ENCODE measurements at regions not wholly inside any gene's neighbourhood (a gene's known extent, or its start where the extent isn't known, plus 50 kb on each side); places are given as distances from the start of the nearest gene placed in this dataset.
"Not testable (repeated sequence)": the region's sequence is repeated elsewhere in the genome, so short reads cannot be mapped to it uniquely, and the experiment has no call there.

DNA sequence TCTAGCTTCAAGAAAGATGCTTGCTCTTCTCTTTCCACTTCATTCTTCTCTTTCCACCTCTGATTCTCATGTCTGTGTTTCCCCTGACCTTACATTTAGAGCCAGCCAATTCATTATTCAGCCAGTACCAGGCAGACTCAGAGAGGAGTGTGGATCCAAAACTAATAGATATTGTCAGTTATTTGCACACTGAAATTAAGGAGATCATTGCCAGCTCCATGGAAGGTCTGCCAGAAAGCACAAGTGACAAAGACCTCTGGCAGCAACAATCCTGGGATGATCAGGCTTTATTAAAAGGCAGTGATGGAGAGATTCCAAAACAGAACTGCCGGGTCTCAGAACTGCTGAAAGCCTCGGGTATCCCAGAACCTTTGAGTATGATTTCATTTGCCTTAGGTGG, 749.4 kb downstream of the XPNPEP1 start:
- no peak for DNase-seq

DNA sequence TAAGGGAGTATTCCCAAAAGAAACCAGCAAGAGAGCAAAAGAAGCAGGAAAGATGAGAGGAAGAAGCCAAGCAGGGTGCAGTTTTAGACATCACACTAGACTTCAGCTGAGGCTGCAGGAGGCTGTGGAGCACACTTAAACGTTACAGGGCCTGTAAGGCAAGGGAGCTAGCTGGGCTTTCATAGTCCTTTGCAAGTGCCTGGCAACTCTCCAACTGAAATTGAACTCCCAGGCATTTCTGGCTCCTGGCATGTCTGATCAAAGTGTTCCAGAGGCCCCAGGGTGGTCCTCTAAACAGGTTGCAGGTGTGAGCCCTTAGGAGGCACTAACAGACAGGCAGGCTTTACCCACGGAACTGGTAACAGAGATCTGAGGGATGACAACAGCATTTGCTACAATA, 750.2 kb downstream of the XPNPEP1 start:
- no peak for DNase-seq

DNA sequence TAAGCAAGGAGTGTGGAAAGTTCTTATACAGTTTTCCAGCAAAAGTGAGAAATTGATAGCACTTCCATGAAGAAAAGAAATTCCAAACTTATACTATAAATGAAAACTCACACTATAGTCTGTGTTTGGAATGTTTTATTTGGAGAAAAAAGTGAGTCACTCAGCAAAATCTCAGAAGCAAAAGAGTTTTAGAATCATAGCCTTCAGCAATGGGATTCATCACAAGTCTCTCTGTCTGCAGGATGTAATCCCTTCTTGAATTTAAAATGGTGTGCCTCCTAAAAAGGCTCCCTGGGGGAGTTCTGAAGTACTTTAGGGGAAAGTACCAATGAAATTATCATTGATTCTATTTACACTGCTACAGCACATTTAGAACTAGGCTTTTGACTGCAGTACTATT, 756.4 kb downstream of the XPNPEP1 start:
- no peak for DNase-seq

DNA sequence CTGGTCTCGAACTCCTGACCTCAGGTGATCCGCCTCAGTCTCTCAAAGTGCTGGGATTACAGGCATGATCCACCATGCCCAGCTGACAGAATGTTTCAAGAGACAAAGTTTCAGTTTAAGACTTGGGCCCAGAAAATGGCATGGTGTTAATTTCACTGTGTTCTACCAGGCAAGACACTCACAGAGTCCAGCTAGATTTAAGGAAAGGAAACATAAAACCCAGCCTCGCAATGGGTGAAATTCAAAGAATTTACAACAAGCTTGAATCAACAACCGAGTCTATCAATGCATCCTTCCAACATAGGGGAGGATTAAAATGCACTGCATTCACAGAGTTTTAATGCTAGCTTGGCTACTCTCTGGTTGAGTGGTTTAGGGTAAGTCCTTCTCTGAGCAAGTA, 764.0 kb downstream of the XPNPEP1 start:
- no peak for DNase-seq

DNA sequence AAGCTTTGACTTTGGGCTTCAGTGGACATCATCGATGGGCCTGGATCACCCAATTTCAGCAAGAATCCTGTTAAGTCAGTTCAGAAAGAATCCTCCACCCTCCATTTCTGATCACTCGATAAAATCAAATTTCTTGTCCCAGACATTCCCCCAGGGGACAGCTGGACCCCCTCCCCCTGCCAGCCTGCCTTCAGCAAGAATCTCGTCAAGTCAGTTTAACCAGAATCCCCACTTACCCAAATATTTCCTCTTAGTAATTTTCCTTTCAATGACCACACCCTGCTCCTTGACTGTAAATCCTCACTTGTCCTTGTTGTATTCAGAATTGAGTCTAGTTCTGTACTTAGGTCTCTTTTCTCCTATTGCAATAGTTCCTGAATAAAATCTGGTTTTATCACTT, 766.9 kb downstream of the XPNPEP1 start:
- DNase-seq, result no peak

DNA sequence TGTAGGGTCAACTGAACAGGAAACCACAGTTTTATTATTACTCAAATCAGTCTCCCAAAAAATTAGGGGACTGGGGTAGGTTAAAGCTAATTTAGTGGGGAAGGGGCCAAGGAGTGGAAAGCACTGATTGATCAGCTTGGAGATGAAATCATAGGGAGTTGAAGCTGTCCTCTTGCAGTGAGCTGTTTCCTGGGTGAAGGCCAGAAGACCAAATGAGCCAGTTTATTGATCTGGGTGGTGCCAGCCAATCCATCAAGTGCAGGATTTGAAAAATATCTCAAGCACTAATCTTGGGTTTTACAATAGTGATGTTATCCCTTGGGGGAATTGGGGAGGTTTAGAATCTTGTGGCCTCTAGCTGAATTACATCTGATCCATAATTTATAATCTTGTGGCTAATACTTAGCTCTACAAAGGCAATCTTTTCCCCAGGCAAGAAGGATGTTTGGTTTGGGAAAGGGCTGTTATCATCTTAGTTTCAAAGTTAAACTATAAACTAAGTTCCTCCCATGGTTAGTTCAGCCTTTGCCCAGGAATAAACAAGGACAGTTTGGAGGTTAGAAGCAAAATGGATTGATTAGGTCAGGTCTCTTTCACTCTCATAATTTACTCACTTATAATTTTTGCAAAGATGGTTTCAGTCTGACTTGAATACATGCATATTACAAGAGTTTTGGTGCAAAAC, 773.5 kb downstream of the XPNPEP1 start:
- DNase-seq, result no peak

DNA sequence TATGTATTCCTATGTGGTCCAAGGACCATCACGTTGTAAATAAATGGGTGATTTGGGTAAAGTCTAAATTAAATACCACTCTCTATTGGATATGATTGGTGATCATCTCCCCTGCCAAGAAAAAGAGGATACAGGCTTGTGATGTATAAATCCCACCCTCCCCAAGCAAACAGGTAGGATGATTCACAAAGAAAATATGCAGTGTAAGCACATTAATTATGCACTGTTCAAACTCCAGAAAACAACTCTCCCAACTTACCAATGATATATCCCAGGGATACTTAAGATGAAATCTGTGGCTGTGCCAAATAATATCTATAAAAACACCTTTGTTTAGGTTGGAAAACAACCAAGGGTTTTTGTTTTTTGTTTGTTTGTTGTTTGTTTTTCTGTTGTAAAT, 795.9 kb downstream of the XPNPEP1 start:
- no peak for DNase-seq

DNA sequence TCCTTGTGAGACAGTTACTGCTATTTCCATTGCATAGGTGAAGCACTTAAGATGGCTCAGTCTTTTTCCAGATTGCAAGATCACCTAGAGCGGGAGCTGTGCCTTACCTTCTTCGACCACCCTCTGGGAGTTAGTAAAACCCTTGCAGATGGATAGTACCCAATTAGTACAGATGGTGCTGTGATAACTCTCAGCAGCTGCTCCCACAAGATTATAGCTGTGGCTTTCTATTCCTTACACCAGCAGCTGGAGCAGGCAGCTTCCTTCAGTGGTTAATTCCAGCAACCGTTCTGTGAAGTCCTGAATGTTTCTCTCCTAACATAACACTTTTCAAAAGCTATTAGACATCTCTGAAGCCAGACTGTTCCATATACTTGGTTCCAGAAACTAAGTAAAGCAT, 796.8 kb downstream of the XPNPEP1 start:
- no peak for DNase-seq

DNA sequence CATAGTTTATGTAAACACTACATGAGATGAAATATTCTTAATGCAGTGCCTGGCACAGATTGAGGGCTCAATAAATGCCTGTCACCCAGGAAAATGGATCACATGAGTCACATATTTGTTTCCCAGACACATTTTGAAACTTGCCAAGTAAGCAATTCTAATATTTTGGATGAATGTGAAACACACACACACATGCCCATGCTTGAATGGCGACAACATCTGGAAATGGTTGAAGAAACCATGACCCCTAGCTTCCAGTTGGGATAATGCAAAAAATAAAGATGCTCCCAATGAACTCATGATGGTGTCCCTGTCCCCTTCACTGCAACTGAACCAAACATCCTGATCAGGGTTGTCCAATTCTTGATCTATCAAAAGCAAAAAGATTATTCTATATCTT, 797.3 kb downstream of the XPNPEP1 start:
- no peak for DNase-seq

DNA sequence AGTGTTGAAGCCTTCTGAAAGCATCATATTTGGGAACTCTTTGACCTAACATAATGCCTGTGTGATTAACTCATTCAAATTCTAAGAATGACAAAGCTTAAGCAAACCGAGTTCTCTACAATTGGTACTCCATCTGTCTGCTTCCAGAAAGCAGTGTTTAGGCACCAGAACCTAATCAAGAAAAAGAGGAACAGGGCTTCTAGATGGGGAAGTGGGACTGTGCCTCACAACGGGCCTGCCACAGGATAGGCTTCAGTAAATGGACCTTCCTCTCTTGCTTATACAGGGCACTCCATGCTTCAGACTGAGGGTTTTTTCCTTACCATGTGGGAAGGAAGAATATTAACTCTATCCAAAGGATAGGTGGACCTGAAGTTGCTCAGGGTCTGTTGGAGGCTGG, 808.1 kb downstream of the XPNPEP1 start:
- DNase-seq, result no peak

DNA sequence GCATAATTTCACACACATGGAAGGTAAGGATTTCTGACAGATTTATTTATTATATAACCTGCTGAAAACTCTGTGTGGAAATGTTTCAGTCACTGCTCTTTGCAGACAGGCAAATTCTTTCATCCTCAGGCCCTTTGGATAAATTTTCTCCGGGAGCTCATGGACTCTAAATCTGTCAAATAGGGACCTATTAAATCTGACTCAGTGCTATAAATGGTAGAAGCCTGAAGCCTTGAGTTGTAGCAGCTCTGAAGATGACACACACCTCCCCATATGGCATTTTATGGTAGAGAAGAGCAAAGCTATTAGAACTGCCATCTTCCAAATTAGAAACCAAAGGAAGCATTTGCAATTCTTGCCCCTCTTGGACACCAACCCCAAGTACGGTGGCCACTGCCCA, 808.7 kb downstream of the XPNPEP1 start:
- DNase-seq, result no peak

DNA sequence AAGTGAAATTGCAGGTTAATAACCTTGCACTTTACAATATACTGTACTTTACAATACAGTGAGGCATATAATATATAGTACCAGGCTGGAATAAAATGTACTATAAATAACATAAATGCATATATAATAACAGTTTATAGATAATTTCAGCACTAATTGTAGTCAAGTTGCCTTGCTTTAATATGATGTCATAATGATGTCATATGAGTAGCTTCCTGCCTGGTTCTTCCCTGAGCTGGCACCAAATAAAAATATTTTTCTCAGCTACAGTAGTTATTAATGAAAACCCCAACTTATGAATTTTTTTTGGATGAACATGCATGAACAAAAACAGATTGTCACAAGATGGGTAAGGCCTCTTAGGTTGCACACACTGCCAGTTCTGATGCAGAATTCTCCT, 816.7 kb downstream of the XPNPEP1 start:
- no peak for DNase-seq

DNA sequence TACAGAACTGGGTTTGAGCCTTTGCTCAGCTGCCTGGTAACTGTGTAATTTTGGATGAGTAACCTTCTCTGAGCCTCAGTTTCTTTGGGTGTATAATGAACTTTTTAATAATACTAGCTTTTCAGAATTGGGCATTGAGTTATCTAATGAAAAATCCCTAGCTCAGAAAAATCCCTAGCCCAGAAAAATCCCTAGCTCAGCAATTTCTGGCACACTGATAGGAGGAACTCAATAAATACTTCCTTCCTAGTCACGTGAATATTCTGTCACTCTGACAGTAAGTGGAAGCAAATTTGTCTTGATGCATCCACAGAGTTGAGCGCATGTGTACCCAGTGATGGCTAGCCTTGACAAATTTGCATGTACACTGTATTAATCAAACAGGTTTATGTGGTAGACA, 817.6 kb downstream of the XPNPEP1 start:
- DNase-seq, result no peak

DNA sequence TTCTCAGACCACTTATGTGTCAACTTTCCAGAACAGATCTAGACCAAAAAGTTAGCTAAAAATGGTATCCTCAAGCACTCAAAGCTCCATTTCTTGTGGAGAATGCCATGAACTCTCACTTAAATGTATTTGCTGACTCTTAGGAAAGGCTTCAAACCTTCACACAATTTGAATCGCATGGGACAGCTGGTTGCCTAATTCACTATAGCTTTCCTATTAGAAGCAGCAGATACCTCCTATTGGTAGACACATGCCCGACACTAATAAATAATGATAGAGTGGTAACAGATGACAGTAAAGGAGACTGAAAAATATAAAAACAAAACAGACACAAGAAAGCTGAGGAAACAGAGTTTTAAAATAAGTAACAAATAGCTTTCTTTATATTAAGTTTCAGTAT, 818.5 kb downstream of the XPNPEP1 start:
- no peak for DNase-seq

DNA sequence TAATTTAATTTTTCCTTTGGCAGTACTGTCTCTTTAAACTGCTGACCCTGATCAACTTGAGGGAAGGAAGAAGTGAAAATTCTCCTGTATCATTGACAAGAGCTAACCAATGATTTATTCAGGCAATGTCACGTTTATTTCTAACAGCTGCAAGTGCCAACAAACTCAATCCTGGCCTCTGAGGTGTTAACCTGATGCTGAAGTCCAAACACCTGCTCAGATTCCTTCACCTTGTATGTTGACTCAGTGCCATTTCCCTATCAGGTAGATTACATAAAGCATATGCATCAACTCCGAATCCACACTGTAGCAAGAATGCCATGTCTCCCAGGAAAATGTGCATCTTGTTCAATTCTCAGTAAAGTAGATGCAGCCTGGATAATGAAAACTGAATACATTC, 820.0 kb downstream of the XPNPEP1 start:
- DNase-seq, result no peak

DNA sequence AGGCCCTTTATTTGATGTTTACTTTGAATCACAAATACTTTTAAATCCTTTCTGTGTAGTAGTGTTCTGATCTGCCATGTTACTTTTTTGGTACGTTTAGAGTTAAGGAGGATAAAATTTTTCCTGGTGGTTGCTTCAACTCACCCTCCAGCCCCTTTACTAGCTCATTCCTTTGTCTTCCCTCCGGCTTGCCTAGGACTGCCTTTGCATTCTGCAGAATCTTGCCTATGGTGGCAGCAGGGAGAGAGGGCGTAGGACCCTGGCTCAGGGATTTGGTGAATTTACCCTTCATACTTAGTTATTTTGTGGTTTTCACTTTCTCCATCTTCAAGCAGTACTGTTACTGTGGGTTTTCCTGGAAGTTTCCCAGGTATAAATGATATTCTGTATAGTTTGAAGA, 833.5 kb downstream of the XPNPEP1 start:
- DNase-seq, result no peak

DNA sequence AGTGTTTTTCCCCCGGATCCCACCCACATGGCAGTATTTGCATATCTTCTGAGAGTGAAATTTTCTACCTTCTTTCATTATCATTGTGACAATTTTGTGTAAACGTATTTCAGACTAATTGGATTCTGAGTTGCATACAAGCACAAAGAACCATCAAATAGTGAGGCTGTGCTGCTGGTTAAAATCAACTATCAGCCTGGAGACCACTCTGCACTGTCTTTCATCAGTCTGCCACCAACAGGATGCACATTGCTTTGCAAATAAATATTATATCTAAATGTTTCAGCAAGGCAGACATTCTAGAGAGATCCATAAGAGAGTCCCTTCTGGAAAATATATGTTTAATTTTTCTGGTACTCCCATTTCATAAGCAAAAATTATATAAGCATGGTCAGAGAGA, 851.8 kb downstream of the XPNPEP1 start:
- no peak for DNase-seq

DNA sequence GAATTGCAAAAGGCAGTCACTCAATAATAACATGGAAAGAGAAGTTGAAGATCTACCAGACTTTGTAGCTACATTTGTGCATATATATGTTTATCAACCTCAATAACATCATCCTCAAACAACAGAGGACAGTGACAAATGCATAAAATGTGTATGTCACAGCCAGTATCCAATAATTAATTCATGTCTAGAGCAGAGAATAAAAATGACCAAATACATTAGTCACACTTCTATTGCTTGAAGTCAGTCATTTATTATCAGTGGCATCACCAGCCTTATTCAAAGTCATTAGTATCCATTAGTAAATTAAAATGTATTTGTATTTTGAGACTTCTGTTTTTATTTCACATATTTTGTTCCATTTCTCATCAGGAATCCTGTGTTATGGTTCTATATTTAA, 852.8 kb downstream of the XPNPEP1 start:
- no peak for DNase-seq

DNA sequence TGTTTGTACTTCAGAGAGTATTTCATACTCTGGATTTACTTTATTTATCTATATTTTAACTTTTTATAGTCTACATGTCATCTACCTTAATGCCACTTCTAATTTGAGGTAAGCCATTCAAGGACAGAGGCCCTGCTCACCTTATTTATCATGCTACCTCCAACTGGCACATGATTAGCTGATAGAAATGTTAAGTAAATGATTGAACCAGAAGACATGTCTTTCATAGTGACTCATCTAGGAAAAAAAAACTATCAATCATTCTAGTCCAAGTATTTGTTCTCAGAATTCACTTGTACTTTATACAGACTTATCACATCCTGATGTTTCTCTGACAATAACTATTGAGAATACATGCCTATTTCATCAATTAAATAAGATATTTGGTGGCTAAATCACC, 856.3 kb downstream of the XPNPEP1 start:
- no peak for DNase-seq

DNA sequence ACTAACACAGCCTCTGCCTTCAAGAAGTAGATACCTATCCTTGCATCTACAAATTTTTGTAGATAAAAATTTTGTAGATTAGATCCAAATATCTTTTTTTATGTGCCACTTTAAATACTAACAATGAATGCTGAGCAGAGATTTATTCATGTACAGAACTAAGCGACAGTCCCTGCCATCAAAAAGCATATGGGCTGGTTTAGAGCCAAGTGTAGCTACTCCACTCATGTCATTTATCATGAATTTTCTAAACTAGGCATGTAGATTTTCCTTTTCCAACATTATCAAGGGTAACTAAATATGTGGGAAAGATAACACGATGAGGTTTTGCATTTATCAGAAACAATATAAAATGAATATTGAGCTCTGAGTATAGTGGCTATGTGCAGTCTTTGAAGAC, 857.5 kb downstream of the XPNPEP1 start:
- no peak for DNase-seq

DNA sequence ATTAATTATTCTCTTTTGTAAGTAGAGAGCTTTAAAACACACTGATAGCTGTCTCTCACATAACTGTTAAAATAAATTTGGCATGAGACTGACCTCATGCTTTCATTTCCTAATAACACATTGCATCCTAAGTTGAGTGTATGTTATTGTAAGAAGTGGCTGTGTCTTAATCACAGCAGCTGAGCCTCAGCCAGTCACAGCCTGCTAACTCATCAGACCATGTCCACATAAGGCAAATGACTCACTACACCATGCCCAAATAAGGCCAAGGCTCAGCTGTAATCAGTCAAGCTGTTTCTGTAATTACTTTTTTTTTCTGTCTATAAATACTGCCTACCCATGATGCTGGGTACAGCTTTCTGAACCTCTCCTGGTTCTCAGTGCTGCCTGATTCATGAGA, 860.9 kb downstream of the XPNPEP1 start:
- DNase-seq, result no peak

DNA sequence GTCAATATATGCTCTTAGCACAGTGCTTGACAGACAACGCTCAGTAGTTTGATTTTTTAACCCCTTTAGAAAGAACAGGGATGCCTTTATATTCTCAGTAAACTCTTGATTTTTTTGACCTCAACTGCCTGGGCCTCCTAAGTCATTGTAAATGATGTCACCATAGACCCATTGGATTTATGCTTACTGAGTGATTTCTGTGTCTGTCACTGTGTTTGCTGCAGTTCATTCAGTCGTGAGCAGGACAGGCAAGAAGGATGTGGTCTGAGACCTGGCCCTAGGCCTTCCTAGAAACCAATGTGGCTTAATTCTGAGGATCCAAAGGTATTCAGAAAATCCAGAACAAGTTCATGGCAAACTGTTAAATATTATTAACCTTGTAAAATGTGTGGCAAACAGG, 868.1 kb downstream of the XPNPEP1 start:
- no peak for DNase-seq

DNA sequence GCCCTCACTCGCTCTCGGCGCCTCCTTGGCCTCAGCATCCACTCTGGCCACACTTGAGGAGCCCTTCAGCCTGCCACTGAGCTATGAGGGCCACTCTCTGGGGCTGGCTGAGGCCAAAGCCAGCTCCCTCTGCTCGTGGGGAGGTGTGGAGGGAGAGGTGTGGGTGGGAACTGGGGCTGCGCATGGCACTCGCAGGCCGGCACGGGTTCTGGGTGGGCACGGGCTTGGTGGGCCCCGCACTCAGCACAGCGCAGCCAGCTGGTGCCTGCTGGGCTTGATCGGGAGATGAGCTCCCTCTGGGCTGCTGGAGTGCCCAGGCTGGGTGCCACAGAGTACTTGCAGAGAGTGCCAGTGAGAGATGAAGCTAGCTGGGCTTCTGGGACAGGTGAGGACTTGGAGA, 875.5 kb downstream of the XPNPEP1 start:
- DNase-seq, result no peak

DNA sequence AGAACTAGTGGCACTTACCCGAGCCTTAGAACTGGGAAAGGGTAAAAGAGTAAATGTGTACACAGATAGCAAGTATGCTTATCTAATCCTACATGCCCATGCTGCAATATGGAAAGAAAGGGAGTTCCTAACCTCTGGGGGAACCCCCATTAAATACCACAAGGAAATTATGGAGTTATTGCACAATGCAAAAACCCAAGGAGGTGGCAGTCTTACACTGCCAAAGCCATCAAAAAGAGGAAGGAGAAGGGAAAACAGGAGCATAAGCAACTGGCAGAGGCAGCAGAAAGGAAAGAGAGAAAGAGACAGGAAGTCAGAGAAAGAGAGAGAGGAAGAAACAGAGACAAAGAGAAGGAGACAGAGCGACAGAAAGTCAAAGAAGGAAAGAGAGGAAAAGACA, 876.9 kb downstream of the XPNPEP1 start:
- not testable (repeated sequence) for DNase-seq

DNA sequence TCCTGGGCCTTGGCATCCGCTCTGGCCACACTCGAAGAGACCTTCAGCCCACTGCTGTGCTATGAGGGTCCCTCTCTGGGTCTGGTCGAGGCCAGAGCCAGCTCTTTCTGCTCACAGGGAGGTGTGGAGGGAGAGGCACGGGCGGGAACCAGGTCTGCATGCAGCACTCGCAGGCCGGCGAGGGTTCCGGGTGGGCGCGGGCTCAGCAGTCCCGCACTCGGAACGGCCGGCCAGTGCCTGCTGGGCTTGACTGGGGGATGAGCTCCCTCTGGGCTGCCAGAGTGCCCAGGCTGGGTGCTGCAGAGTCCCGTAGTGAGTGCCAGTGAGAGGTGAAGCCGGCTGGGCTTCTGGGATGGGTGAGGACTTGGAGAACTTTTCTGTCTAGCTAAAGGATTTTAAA, 882.7 kb downstream of the XPNPEP1 start:
- no peak for DNase-seq

DNA sequence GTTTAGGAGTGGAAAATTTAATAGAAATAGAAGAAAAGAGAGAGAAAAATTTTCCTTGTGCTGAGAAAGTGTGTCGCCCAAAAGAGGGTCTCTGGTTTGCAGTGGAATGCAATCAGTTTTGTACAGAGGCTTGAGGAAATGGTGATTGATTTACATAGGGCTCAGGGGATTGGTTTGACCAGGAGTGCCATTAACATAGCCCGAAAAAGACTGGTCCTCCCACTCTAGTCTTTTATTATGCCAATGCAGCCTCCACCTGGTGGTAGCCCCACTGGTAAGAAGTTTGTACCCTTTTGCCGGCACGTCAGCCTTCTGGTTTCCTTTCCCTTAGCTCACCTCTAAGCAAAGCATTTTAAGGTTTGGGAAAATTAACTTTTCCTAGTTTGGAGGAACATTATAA, 885.3 kb downstream of the XPNPEP1 start:
- no peak for DNase-seq
